ENCODE measurements at regions not wholly inside any gene's neighbourhood (a gene's known extent, or its start where the extent isn't known, plus 50 kb on each side); places are given as distances from the start of the nearest gene placed in this dataset.
A peak's percentile ranks its signal among the peaks of the same experiment; 100 is the strongest.

DNA sequence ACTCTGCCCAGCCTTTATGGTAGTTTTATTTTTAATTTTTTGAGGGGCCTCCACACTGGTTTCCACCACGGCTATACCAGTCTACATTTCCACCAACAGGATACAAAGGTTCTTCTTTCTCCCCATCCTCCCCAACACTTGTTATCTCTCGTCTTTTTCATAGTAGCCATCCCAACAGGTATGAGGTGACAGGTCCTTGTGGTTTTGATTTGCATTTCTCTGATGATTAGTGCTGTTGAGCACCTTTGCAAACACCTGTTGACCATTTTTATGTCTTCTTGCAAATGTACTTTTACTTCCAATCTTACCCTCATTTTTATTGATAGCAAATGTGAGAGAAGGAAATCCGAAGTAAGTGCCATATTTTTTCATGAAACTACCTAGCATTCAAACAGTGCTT is 195.4 kb upstream of the PREP start:
- no peak for DNase-seq

DNA sequence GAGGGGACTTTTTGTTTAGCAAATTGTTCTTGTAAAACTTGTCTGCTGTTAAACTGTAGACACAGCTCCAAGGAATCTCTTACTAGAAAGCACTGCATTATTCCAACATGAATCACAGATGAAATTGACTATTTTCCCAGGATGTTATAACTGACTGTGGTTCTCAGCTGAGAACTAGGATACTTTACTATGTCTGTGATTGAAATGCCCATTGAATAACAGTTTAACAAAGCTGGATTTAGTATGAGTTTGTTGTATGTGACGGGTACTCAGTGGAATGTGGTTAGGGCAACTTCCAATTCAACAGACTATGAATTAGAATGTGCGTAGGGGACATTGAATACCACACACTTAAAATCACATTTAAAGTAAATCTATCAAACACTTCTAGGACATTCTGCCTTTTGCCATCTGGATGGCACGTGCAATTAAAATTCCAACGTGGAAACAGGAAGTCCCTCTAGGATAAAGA is 193.4 kb upstream of the PREP start:
- DNase-seq, result no peak

DNA sequence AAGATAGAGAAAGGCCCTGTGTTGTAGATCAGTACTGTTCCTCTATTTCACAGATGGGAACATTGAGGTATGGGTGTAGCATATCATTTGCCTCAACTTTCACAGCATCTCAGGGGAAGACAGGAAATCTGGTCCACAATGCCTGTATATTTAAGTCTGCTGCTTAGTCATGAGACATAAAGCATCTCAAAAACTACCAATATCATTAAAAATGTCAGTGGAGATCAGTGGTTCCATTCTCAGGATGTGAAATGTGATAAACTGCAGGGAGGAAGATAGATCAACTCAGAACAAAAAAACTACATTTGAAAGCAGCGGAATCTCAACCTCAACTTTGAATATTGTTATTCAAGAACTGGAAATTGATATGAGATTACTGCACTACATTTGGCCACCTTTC is 192.9 kb upstream of the PREP start:
- no peak for DNase-seq

DNA sequence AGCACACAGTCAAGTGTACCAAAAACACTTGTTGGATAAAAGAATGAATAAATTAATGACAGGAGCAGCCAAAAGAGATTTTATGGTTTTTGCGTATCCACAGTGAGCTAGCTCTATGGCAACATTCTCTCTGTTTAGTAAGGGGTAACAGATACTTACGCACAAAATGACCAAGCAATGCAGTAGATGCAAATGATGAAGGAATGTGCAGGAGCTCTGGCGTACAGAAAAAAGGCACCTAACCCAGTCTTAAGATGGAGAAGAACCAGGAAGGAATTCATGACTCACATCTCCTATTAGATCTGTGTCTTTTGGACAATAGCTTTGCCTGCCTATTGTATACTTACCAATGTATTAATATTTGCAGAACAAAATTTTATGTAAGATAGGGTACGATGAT is 191.9 kb upstream of the PREP start:
- no peak for DNase-seq

DNA sequence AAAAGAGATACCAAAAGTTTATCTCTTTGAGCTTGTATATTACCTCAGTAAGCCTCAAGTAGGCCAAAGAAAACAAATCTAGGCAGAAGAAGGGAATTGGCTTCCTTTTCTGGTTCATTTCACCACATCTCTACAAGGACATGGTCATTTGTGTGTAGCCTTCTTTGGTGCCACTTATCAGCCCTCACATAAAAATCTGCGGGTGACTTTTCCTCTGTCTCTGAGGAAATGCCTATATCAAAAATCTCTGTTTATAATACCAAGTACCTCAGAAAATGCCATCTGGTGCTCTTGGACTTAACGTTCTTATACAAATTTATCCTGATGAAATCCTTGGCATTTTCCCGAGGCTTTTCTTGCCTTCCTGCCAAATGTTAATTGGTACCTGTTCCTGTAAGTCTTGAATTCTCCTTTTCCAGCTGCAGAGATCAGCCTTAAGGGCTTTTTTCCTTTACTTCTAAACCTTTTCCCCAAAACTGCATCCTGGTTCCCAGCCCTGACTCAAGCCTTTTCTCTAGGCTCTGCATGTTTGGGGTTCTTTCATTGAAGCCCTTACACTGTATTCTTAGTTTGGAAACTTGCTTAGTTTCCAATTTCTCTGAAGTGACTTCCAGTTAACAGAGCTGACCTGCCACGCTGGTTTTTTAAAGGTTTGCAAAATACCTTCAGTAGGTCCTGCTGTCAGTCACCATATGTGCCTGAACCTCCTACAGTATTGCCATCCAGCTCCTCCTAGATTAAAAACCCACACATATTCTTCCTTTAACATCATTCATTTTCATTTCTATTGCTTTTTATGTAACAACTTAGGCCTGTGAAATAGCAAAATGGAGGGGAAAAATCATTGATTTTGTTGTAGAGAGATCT is 191.2 kb upstream of the PREP start:
- DNase-seq, result no peak

DNA sequence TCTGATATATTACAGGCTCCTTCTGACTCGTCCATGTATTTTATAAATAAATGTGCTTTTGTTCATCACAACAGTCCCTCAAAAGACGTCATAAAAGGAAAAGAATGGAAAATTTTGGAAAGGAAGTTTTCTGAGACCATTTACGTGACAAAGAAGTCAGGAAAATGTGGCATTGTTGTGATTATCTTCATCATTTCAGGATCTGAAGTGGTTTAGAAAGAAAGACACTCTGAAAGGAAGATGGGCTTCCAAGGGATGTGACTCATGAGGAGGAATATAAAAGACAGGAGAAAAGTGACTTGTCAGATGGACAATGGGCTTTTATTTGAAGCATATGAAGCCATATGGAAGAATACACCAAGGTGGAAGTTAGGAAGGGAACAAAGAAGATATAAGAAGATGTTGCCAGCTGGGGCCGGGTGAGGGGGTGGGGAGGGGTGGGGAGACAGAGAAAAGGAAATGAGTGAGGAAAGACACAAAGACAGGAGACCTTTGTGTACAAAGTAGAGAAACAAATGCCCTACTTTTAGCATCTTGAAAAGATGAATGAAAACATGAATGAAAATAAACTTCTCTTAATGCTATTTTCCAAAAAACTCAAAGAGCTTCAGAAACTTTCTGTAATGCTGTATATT is 190.3 kb upstream of the PREP start:
- DNase-seq, result no peak

DNA sequence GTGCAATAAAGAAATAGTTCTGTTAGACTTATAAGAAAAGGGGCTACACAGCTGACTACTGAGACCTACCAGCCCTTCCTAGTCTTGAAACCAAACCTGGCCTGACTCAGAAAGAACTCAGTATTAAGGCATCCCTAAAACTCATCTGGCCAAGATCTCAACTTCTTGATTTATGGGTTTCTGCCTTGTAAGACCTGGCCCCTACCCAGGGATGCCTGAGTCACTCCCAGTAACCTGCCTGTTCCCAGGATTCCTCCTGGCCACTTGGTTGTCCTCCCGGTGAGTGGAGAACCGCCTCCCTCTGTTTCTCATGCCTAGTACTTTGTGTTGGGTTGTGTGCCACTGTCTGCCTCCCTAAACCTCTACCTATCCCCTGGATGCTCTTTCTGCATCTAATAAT is 189.4 kb upstream of the PREP start:
- no peak for DNase-seq

DNA sequence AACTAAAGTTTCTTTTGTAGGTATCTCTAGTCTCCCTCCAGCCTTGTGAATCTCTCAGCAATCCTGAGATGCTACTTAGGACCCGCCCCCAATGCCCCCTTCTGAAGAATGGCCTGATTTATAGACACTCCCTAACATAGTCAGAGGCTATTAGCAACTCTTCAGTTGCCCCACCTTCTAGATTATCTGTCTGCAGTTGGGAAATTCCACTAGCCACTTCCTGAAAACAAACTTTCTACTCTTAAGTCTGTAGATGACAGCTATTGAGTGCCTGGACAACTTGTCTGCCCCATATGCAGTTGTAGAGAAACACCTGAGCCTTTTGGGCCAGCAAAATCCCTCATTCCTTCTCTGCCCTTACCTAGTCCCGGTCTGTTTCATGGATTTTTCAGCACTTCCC is 188.2 kb upstream of the PREP start:
- DNase-seq, result peak; percentile 50

DNA sequence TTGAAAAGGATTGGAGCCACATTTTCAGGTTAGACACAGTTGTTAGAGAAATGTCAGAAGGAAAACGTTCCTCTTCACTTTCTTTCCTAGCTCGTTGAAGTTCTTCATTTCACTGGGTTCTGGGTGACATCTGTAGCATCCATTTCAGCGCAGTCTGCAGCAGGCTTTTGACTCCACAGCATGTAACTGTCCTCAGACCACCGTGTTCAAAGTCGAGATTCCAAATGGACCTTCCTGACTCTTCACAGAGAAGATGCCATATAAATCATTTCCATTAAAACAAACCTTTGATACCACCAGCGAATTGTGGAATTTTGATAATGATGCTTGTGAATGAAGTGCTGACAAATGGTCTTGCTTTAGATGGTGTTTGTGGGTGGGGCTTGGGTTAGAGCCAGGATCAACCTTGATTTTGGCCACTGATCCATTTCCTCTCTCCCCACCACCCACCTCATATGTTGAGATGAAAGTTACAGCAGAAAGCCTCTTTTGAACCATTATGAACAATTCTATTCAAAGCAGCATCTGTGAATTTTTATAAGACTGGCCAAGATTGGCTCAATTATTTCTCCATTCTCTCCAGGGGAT is 185.3 kb upstream of the PREP start:
- no peak for DNase-seq

DNA sequence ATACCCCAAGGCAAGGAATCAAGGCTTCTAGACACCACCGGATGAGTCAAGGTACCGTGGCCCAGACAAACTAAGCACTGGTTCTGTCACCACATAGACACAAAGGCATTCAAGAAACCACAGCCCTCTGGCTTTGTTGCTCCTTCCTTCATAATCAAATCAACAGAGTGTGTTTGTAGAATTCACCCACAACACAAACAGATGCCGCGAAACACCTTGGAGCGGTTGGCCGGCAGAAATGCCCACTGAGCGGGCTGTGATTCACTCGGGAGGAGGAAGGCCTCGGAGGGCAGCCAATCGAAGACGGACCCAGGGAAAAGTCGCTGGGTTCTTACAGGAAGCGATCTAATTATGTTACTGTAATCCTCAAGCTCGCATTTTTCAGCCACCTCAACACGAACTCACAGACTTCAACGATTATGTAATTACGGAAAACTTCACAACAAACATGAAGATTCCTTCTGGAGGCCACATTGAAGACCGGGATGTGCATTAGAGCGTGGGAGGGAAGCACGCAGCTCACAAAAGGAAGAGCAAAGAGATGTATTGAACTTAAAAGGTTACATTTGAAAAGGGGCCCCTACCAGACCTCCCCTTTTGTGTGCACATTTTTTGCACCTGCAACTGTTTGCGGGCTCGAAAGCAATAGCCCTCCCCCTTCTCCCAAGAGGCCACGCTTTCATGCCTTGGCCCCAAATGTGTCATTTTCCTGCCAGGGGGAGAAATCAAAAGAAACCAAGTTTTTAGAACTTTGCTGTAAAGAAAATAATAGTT is 184.7 kb upstream of the PREP start:
- peak; percentile 20 for DNase-seq

DNA sequence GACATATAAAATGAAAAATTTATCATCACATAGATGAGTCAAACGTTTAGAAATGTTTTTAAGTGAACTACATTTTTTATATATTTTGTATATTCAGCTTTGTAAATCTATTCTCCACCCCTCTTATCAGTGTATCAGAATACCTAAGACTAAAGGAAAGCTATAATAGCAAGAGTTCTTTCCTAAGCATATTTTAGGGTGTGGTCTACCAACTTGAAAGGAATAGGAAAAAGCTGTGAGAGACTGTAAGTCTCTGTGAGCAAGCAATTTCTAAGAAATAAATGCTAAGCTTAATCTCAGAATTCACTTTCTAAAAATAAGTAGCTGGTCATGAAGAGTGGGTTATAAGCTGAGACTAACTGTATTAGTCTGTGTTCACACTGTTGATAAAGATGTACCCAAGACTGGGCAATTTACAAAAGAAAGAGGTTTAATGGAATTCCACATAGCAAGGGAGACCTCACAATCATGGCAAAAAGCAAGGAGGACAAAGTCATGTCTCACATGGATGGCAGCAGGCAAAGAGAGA is 175.4 kb upstream of the PREP start:
- no peak for DNase-seq

DNA sequence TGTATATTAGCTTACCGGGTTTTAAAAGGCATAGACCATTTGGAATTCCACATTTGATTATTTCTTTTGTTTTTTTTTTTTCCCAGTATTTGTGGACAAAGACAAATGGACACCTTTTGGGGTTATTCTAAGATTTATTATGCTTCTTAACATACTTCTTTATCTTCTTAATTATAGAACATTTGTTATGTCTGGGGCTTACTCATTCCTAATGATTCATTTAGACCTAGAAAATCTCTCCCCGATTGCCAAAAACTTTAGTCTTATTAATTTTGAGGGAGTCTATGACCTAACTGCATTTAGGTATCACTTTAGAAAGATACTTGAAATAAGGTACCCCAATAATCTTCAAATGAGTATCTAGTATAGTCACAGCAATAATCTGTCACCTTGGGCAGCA is 170.7 kb upstream of the PREP start:
- no peak for DNase-seq

DNA sequence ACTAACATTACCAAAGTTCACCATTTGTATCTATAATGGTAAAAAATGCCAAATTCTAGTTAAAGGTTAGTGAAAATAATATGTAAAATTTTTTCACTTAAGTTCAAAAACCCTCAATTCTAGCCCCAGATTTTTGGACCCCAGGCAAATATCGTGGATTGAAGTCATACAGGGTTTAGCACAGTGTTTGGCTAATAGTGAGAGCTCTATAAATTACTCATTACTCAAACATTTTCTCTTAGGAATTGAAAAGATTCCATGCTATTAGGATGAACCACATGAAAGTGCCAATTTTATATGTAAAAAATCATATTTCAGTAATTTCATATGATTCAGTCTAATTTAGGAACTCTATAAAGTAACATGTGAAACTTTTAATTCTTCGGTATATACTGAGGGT is 170.3 kb upstream of the PREP start:
- DNase-seq, result no peak

DNA sequence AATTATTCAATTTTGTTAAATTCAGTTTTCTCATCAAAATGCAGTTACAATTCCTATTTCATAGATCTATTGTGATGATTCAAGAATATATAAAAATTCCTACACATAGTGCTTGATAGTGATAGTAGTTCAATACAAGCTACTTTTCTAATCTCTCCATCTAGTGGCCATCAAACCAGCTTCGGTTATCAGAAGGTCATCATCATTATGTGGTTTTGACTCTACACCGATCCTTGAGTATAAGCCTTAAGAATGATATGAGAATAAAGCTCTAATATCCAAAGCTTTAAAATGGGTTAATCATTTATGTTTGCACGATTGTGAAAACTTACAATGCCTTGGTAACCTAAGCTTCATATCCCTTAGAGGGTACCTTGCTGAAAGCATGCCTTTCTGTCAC is 167.5 kb upstream of the PREP start:
- DNase-seq, result no peak

DNA sequence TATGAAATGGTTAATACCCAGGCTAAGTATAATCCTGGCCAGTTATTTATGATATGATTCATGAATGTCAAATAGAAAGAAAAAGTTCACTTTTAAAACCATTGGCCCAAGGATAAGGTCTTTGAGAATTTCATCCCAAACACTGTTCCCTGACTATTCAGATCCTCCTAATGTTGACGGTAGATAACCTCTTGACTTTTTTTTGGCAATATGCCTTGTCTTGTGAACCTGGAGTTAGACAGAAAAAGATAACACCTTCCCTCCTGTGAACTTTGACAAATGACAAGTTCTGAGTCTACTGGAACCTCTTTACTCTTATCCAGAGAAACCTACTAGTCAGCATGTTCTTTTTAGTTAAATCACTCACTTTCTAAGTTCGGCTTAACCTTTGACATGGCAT is 166.8 kb upstream of the PREP start:
- no peak for DNase-seq

DNA sequence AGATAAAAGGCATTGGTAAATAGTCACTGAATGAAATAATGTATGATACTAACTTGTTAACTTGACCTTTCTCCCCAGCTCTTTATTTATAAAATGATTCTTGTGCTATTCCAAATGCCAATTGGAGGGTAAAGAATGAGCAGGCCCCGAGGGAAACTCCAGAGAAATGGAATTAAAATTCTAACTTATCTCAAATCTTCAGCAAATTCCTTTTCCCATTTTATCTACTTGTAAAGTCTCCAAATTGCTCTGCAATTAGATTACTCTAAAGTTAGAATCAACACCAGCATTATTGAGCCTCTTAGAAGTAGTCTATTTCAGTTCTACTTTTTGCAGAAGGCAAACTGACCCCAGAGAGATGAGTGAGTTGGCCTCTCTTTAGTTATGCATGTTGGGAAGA is 165.9 kb upstream of the PREP start:
- no peak for DNase-seq

DNA sequence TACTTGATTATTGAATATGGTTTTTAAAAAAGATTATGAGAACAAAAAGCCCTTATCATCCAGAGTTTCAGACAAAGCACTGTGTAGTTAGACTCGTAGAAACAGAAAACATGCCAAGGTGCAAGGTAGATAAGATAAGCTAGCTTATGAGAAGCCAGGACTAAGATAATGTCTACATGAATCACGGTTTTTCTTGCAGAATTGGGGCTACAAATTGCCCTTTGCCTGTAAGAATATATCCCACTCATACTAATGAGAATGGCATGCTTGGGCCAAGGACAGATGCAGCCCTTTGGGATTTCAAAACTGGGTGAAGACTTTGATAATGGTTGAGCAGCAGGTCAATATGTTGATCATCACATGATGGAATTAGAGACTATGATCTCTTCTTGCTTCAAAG is 165.3 kb upstream of the PREP start:
- no peak for DNase-seq

DNA sequence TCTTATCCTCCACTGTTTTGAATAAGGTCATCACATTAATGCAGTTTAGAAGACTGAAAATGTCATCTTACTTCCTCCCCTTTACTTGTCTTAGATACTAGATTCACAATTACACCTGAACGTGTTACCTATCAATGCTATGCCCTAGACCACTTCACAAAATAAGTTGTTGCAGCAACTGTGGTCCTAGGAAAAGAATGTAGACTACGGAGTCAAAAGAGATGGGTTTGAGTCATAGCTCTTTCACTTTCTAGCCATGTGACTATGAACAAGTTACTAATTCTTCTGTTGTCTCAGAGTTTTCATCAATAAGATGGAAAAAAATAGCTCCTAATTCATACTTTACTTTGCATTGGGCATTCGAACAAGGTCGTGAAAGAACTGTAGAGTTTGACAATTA is 164.3 kb upstream of the PREP start:
- DNase-seq, result no peak

DNA sequence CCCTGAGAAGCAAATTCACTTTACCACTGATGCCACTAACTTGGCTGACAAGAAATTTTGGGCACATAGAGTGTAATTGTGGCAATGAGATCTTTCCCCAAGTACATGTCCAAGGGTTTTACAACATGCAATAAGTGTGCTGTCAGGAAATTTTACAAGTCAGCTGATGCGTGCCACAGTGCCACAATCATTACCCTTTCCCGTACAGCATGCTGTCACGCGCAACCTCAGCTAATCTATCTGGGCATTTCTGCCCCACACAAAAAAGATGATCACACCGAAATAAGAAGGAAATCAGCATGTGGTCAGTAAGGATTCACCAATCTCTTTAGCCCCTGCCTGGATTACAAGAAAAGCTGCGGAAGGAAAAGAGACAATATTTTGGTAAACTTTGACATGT is 163.6 kb upstream of the PREP start:
- no peak for DNase-seq

DNA sequence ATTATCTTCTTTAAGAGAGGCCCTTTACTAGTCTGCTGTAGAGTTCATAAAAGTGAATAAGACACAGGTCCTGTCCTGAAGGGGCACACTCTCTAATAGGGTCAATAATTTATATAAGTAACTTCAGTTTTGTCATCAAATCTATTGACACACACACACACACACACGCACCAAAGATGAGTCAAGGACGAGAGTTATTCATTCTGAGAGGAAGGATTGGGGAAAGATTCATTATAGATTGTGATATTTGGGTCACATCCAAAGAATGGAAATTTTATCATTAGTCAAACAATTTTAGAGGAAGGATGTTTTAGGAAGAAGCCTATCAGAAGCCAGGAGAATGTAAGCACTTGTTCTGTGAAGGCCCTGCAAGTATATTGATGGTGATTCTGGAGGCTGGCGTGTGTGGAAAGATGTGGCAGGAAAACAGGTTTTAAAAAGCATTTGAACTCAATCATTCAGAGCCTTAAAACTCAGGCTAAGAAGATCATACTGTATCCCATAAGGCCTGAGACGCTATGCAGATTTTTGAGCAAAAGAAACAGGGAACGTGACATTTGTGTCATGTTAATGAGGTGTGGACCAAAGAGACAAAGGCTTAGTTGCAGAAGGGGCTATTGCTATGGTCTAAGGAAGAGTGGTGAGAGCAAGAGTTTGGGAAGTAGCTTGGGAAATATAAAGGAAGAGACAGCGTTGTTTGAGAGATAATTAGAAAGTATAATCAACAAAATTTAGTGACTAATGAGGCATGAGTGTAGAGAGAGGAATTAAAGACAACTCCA is 161.4 kb upstream of the PREP start:
- no peak for DNase-seq

DNA sequence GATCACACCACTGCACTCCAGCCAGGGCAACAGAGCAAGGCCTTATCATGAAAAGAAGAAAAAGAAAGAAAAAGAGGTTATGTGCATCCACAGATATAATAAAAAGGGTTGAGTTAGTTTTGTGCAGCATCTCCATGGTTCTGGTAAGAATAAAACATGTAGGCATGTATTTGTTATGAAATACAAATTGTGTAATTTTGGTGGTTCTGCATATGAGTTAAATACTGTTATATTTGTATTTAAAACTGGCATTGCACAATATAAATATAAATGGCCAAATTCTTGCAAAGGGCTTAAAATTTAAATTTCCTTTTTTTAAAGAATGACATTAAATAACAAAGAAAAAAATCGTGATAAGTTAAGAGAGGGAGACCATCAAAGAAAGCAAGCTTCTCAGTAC is 159.1 kb upstream of the PREP start:
- no peak for DNase-seq

DNA sequence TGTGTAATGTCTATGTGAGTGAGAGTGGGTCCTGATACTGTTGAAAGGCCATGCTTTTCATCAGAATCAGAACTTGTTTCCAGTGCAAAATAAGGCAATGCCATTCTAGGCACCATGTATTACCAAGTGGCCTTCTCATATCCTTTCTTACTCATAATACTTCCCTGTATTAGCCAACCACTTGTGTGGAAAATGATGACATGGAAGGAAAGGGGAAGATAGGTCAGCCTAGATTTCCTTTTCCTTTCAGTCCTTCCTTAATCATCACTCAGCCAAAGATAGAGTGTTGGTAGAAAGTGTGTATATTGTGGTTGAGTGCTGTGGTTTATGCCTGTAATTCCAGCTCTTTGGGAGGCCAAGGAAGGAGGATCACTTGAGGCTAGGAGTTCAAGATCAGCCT is 158.6 kb upstream of the PREP start:
- no peak for DNase-seq
